Neural cell (in vitro differentiated cells): ENCODE measurements at regions not wholly inside any gene's neighbourhood (a gene's known extent, or its start where the extent isn't known, plus 50 kb on each side); places are given as distances from the start of the nearest gene placed in this dataset.

Source experiments
- H2AFZ ChIP-seq: fragments of 200-600, 300-800 bp; sonication (generic), shearing (Covaris generic); 2 replicates; pipeline ENCODE4 v1.6.0; 2014; ENCODE audit warnings: low read depth, mild to moderate bottlenecking, antibody characterized with exemption, low read length, moderate library complexity
- H3F3A ChIP-seq: fragments of 200-600 bp; shearing (Covaris generic); 2 replicates; pipeline ENCODE4 v1.6.1; 2016; ENCODE audit warnings: mild to moderate bottlenecking, moderate library complexity, mixed read lengths, antibody characterized with exemption, low read length; ENCODE audit not compliant: insufficient read depth, poor library complexity, severe bottlenecking
- H3K27ac ChIP-seq: fragments of 200-600, 300-800 bp; sonication (generic), shearing (Covaris generic); 2 replicates; pipeline ENCODE4 v1.5.1; 2014; ENCODE audit warnings: mild to moderate bottlenecking, low read length, moderate library complexity
- H3K27me3 ChIP-seq: fragments of 300-800, 200-600 bp; sonication (generic), shearing (Covaris generic); 2 replicates; pipeline ENCODE4 v1.6.0; 2014; ENCODE audit warnings: mild to moderate bottlenecking, low read depth, low read length, moderate library complexity; ENCODE audit not compliant: insufficient read depth
- H3K36me3 ChIP-seq: fragments of 300-800, 200-600 bp; sonication (generic), shearing (Covaris generic); 2 replicates; pipeline ENCODE4 v1.5.1; 2014; ENCODE audit warnings: mild to moderate bottlenecking, antibody characterized with exemption, low read length, moderate library complexity; ENCODE audit not compliant: insufficient read depth
- H3K4me2 ChIP-seq: fragments of 300-800, 200-600 bp; sonication (generic), shearing (Covaris generic); 2 replicates; pipeline ENCODE4 v1.6.0; 2014; ENCODE audit warnings: mild to moderate bottlenecking, low read length
- H3K4me3 ChIP-seq: fragments of 300-800, 200-600 bp; sonication (generic), shearing (Covaris generic); 2 replicates; pipeline ENCODE4 v1.5.1; 2014; ENCODE audit warnings: mild to moderate bottlenecking, low read length, moderate library complexity
- H3K79me2 ChIP-seq: fragments of 200-600 bp; shearing (Covaris generic); replicated peaks from 2 replicates; pipeline ENCODE4 v1.6.0; 2014; ENCODE audit warnings: mild to moderate bottlenecking, low read length, moderate library complexity; ENCODE audit not compliant: insufficient read depth
- H3K9ac ChIP-seq: fragments of 300-800, 200-600 bp; sonication (generic), shearing (Covaris generic); 2 replicates; pipeline ENCODE4 v1.6.1; 2016; ENCODE audit warnings: mild to moderate bottlenecking, low read length, mixed read lengths
- H3K9me2 ChIP-seq: fragments of 200-600 bp; shearing (Covaris generic); 2 replicates; pipeline ENCODE4 v1.6.1; 2016; ENCODE audit warnings: mild to moderate bottlenecking, low read length, mixed read lengths; ENCODE audit not compliant: insufficient read depth
- H3K9me3 ChIP-seq: fragments of 200-600, 300-800 bp; sonication (generic), shearing (Covaris generic); 2 replicates; pipeline ENCODE4 v1.6.1; 2016; ENCODE audit warnings: mild to moderate bottlenecking, mixed run types, low read length, moderate library complexity, mixed read lengths
- H4K20me1 ChIP-seq: fragments of 200-600 bp; shearing (Covaris generic); 2 replicates; pipeline ENCODE4 v1.6.1; 2016; ENCODE audit warnings: mild to moderate bottlenecking, mixed run types; ENCODE audit not compliant: insufficient read depth
- EP300 ChIP-seq: fragments of 450-650 bp; conservative IDR thresholded peaks from 2 replicates; pipeline ENCODE4 v1.6.1; 2014; ENCODE audit warnings: antibody characterized with exemption, mild to moderate bottlenecking, moderate library complexity; ENCODE audit not compliant: poor library complexity, severe bottlenecking
- EZH2 ChIP-seq: fragments of 200-600, 300-800 bp; shearing (Covaris generic), sonication (generic); IDR thresholded peaks from 2 replicates; pipeline ENCODE4 v1.6.1; 2014; ENCODE audit warnings: antibody characterized with exemption, low read length, borderline replicate concordance, mild to moderate bottlenecking; ENCODE audit not compliant: insufficient read depth, poor library complexity, severe bottlenecking
- MXI1 ChIP-seq: fragments of 450-650 bp; conservative IDR thresholded peaks from 2 replicates; pipeline ENCODE4 v1.6.1; 2014; ENCODE audit warnings: antibody characterized with exemption, mild to moderate bottlenecking; ENCODE audit not compliant: poor library complexity, severe bottlenecking
- POLR2AphosphoS5 ChIP-seq: IDR thresholded peaks from 2 replicates; pipeline ENCODE4 v1.6.1; 2012
- RAD21 ChIP-seq: fragments of 450-650 bp; conservative IDR thresholded peaks from 2 replicates; pipeline ENCODE4 v1.6.1; 2014; ENCODE audit warnings: antibody characterized with exemption, mild to moderate bottlenecking, moderate library complexity
- SMC3 ChIP-seq: fragments of 450-650 bp; conservative IDR thresholded peaks from 2 replicates; pipeline ENCODE4 v1.6.1; 2014; ENCODE audit warnings: antibody characterized with exemption, mild to moderate bottlenecking, moderate library complexity; ENCODE audit not compliant: poor library complexity
- TAF1 ChIP-seq: IDR thresholded peaks from 2 replicates; pipeline ENCODE4 v1.6.1; 2012; ENCODE audit warnings: low read depth
- TF ChIP-seq, protein P1 (sequence below): fragments of 450-650 bp; IDR thresholded peaks from 2 replicates; pipeline ENCODE4 v1.5.1; 2014; ENCODE audit warnings: antibody characterized with exemption, mild to moderate bottlenecking, moderate library complexity; ENCODE audit not compliant: poor library complexity, severe bottlenecking
- TF ChIP-seq, protein P2 (sequence below): IDR thresholded peaks from 2 replicates; pipeline ENCODE4 v1.6.1; 2012; ENCODE audit warnings: borderline replicate concordance

DNA sequence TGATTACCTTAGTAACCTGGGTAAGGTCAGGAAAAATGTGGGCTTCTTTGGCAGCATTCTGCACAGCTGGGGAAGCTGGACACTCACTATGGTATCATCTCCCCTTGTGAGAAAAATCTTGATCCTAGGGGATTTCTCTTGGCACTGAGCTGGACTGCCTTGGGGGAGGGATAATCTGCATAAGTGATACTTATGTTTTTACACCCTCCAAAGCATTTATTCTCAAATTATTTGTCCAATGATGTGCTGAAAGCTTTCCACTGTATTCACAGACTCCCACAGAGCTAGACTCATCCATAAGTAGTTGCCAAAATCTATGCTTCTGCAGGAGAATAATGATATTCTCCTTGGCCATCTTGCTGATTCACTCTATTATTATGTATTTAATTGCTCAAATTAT, 121.5 kb upstream of the CNR1 start:
- Histone ChIP-seq H3K36me3 (no peaks in the 10 kb centered on the region), H3K79me2 (no peaks in the 10 kb centered on the region), H3K27me3 (no peaks in the 10 kb centered on the region), H3F3A (no peaks in the 10 kb centered on the region), H3K4me3 (no peak overlapping the region), H3K9me2 (no peaks in the 10 kb centered on the region), H4K20me1 (no peaks in the 10 kb centered on the region), H3K9ac (no peak overlapping the region), H3K4me2 (no peak overlapping the region), H3K9me3 (peaks cover 5% of the 10 kb centered on the region), H3K27ac (no peak overlapping the region), H2AFZ (no peak overlapping the region)
- no peak for TF ChIP-seq RAD21
- no peak for TF ChIP-seq SMC3
- TF ChIP-seq MXI1, result no peak
- TF ChIP-seq, protein P1, sequence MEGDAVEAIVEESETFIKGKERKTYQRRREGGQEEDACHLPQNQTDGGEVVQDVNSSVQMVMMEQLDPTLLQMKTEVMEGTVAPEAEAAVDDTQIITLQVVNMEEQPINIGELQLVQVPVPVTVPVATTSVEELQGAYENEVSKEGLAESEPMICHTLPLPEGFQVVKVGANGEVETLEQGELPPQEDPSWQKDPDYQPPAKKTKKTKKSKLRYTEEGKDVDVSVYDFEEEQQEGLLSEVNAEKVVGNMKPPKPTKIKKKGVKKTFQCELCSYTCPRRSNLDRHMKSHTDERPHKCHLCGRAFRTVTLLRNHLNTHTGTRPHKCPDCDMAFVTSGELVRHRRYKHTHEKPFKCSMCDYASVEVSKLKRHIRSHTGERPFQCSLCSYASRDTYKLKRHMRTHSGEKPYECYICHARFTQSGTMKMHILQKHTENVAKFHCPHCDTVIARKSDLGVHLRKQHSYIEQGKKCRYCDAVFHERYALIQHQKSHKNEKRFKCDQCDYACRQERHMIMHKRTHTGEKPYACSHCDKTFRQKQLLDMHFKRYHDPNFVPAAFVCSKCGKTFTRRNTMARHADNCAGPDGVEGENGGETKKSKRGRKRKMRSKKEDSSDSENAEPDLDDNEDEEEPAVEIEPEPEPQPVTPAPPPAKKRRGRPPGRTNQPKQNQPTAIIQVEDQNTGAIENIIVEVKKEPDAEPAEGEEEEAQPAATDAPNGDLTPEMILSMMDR, result no peak
- TF ChIP-seq, protein P2, sequence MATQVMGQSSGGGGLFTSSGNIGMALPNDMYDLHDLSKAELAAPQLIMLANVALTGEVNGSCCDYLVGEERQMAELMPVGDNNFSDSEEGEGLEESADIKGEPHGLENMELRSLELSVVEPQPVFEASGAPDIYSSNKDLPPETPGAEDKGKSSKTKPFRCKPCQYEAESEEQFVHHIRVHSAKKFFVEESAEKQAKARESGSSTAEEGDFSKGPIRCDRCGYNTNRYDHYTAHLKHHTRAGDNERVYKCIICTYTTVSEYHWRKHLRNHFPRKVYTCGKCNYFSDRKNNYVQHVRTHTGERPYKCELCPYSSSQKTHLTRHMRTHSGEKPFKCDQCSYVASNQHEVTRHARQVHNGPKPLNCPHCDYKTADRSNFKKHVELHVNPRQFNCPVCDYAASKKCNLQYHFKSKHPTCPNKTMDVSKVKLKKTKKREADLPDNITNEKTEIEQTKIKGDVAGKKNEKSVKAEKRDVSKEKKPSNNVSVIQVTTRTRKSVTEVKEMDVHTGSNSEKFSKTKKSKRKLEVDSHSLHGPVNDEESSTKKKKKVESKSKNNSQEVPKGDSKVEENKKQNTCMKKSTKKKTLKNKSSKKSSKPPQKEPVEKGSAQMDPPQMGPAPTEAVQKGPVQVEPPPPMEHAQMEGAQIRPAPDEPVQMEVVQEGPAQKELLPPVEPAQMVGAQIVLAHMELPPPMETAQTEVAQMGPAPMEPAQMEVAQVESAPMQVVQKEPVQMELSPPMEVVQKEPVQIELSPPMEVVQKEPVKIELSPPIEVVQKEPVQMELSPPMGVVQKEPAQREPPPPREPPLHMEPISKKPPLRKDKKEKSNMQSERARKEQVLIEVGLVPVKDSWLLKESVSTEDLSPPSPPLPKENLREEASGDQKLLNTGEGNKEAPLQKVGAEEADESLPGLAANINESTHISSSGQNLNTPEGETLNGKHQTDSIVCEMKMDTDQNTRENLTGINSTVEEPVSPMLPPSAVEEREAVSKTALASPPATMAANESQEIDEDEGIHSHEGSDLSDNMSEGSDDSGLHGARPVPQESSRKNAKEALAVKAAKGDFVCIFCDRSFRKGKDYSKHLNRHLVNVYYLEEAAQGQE, result no peak
- TF ChIP-seq TAF1, result no peak
- no peak for TF ChIP-seq EP300
- TF ChIP-seq POLR2AphosphoS5, result no peak
- TF ChIP-seq EZH2, result no peak

DNA sequence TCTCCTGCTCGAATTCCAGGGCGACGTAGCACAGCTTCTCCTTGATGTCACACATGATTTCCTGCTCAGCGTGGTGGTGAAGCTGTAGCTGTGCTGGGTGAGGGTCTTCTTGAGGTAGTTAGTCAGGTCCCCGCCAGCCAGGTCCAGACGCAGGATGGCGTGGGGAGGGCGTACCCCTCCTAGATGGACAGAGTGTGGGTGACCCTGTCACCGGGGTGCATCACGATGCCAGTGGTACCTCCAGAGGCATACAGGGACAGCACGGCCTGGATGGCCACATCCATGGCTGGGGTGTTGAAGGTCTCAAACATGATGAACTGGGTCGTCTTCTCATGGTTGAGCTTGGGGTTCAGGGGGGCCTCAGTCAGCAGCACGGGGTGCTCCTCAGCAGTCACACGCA, 110.2 kb upstream of the CNR1 start:
- Histone ChIP-seq H3K4me2 (no peak overlapping the region), H3K27ac (no peak overlapping the region), H3K9ac (no peak overlapping the region), H3K36me3 (no peaks in the 10 kb centered on the region), H3K9me3 (no peaks in the 10 kb centered on the region), H3K4me3 (no peak overlapping the region), H3K79me2 (no peaks in the 10 kb centered on the region), H4K20me1 (no peaks in the 10 kb centered on the region), H3K9me2 (no peaks in the 10 kb centered on the region), H3K27me3 (no peaks in the 10 kb centered on the region), H3F3A (no peaks in the 10 kb centered on the region), H2AFZ (no peak overlapping the region)
- TF ChIP-seq, protein P2, result no peak
- no peak for TF ChIP-seq MXI1
- no peak for TF ChIP-seq EP300
- TF ChIP-seq SMC3, result no peak
- no peak for TF ChIP-seq EZH2
- TF ChIP-seq, protein P1, result no peak
- TF ChIP-seq TAF1, result no peak
- no peak for TF ChIP-seq POLR2AphosphoS5
- no peak for TF ChIP-seq RAD21
